ENCODE measurements at regions not wholly inside any gene's neighbourhood (a gene's known extent, or its start where the extent isn't known, plus 50 kb on each side); places are given as distances from the start of the nearest gene placed in this dataset.

GRCh38 chr9:95817205-95817604 is 58.3 kb upstream of the ERCC6L2 start:
- peak overlapping the region; percentile 6; the same call in 1 of the 2 replicates for H3K27ac Mint-ChIP-seq
- CTCF ChIA-PET, result interaction anchor here (0.5 kb wide), 1 partner anchor 697 kb away, joined by 3 read pairs; no protein-coding TSS in a partner anchor

GRCh38 chr9:95816716-95817115 is 58.8 kb upstream of the ERCC6L2 start:
- H3K36me3 Mint-ChIP-seq, result no peaks in the 10 kb centered on the region

More at GRCh38 chr9:95817205-95817604, 58.3 kb upstream of the ERCC6L2 start:
- Mint-ChIP-seq H3K27me3 (ENCODE audit: low read depth) (no peaks in the 10 kb centered on the region), H3K9me3 (no peaks in the 10 kb centered on the region), H3K4me1 (peaks cover 34% of the 10 kb centered on the region), H3K36me3 (no peaks in the 10 kb centered on the region), H3K4me3 (no peak overlapping the region)
- POLR2A ChIA-PET, result no interaction called here
- DNase-seq (ENCODE audit: low spot score) (no peak), ATAC-seq (no peak)
- TF ChIP-seq E2F5 (CRISPR knock-in tag; IDR thresholded peaks at IDR 0.05), result no peak
- no peak for TF ChIP-seq NFE2L1 (CRISPR knock-in tag; IDR thresholded peaks at IDR 0.05)
- no peak for TF ChIP-seq KAT7 (CRISPR knock-in tag; IDR thresholded peaks at IDR 0.05; ENCODE audit: borderline replicate concordance)
- TF ChIP-seq MXD4 (CRISPR knock-in tag; IDR thresholded peaks at IDR 0.05; ENCODE audit: borderline replicate concordance), result no peak
- no peak for TF ChIP-seq USF1 (CRISPR knock-in tag; IDR thresholded peaks at IDR 0.05)
- no peak for TF ChIP-seq OVOL2 (CRISPR knock-in tag; IDR thresholded peaks at IDR 0.05; ENCODE audit: borderline replicate concordance)
- TF ChIP-seq ZNF425 (CRISPR knock-in tag; conservative IDR thresholded peaks at IDR 0.05), result no peak

More at GRCh38 chr9:95816716-95817115, 58.8 kb upstream of the ERCC6L2 start:
- ChIA-PET CTCF (interaction anchor here (0.5 to 1.2 kb wide), 2 partner anchors 80 to 696 kb away, joined by 3 to 6 read pairs; no protein-coding TSS in a partner anchor), POLR2A (no interaction called here)
- no peak overlapping the region for H3K4me3 Mint-ChIP-seq
- TF ChIP-seq NR1H2 (CRISPR knock-in tag; IDR thresholded peaks at IDR 0.05), result no peak
- TF ChIP-seq ZBTB43 (CRISPR knock-in tag; IDR thresholded peaks at IDR 0.05), result no peak
- no peak for TF ChIP-seq KAT7 (CRISPR knock-in tag; IDR thresholded peaks at IDR 0.05; ENCODE audit: borderline replicate concordance)
- no peak for TF ChIP-seq RELA (CRISPR knock-in tag; IDR thresholded peaks at IDR 0.05; ENCODE audit: borderline replicate concordance)
- TF ChIP-seq ZNF671 (CRISPR knock-in tag; IDR thresholded peaks at IDR 0.05), result no peak
- no peak for TF ChIP-seq ATF2 (CRISPR knock-in tag; IDR thresholded peaks at IDR 0.05; ENCODE audit: borderline replicate concordance, low read depth)
- TF ChIP-seq TEAD4 (CRISPR knock-in tag; IDR thresholded peaks at IDR 0.05), result no peak
- no peak for TF ChIP-seq ZNF219 (CRISPR knock-in tag; IDR thresholded peaks at IDR 0.05; ENCODE audit: borderline replicate concordance)
- TF ChIP-seq FOXP4 (CRISPR knock-in tag; IDR thresholded peaks at IDR 0.05), result no peak
- TF ChIP-seq SMAD3 (CRISPR knock-in tag; IDR thresholded peaks at IDR 0.05; ENCODE audit: borderline replicate concordance), result no peak
- no peak for TF ChIP-seq ATF1 (CRISPR knock-in tag; IDR thresholded peaks at IDR 0.05)
- TF ChIP-seq PREB (CRISPR knock-in tag; IDR thresholded peaks at IDR 0.05; ENCODE audit: borderline replicate concordance), result no peak
- no peak for TF ChIP-seq NFE2L1 (CRISPR knock-in tag; IDR thresholded peaks at IDR 0.05)
- no peak for TF ChIP-seq ZBTB21 (CRISPR knock-in tag; IDR thresholded peaks at IDR 0.05; ENCODE audit: borderline replicate concordance)
- TF ChIP-seq NR2C2 (CRISPR knock-in tag; IDR thresholded peaks at IDR 0.05), result no peak
- no peak for TF ChIP-seq FOXK1 (CRISPR knock-in tag; IDR thresholded peaks at IDR 0.05)
- no peak overlapping the region for H3K27ac Mint-ChIP-seq
- no peaks in the 10 kb centered on the region for H3K27me3 Mint-ChIP-seq (ENCODE audit: low read depth)
- DNase-seq (ENCODE audit: low spot score) (no peak), ATAC-seq (no peak)
- no peaks in the 10 kb centered on the region for H3K9me3 Mint-ChIP-seq
- peaks cover 34% of the 10 kb centered on the region for H3K4me1 Mint-ChIP-seq

Data from WTC11 (cell line).